ENCODE measurements at regions not wholly inside any gene's neighbourhood (a gene's known extent, or its start where the extent isn't known, plus 50 kb on each side); places are given as distances from the start of the nearest gene placed in this dataset.

DNA sequence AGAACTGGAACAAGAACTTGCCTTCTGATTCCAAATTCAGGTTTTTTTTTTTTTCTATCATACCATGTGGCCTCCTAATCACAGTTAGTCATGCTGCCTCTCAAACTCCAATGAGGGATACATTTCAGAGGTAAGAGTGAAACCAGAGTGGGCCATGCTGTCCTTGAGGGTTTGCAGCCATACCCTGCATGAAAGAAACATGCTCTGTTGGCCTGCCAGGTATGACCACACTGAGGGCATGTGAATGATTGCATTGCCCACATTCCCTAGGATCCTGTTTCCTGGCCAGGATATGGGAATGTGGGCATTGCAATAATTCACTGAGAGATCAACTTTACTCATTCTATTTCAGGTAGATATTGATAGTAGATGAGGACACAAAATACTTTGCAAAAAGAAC lies 56.4 kb upstream of the DDIT4L start:
- Histone ChIP-seq H3K9ac (ENCODE audit: extremely low read depth, insufficient read length, low read length) (no peak overlapping the region), H3K79me2 (ENCODE audit: insufficient read depth, low read length) (no peaks in the 10 kb centered on the region), H4K20me1 (ENCODE audit: control insufficient read depth, insufficient read depth, insufficient read length) (no peaks in the 10 kb centered on the region), H2BK20ac (ENCODE audit: low read depth, low read length, poor library complexity, severe bottlenecking) (no peak overlapping the region), H4K91ac (ENCODE audit: insufficient read length, low read depth, low read length) (no peak overlapping the region), H2BK120ac (ENCODE audit: low read depth, low read length, poor library complexity, severe bottlenecking) (no peak overlapping the region), H3T11ph (ENCODE audit: low read length) (no peak overlapping the region), H3K14ac (ENCODE audit: insufficient read depth, low read length) (no peak overlapping the region), H3K79me1 (ENCODE audit: insufficient read depth, low read depth, low read length, poor library complexity, severe bottlenecking) (no peaks in the 10 kb centered on the region), H3K23me2 (ENCODE audit: insufficient read length, low read depth, low read length, poor library complexity, severe bottlenecking) (no peaks in the 10 kb centered on the region), H3K18ac (ENCODE audit: insufficient read length, low read depth, low read length) (no peak overlapping the region), H3K56ac (ENCODE audit: insufficient read length, low read depth, low read length) (no peak overlapping the region), H3K9me3 (ENCODE audit: control insufficient read depth, low read depth, low read length) (no peaks in the 10 kb centered on the region), H2BK12ac (ENCODE audit: insufficient read length, low read depth, low read length) (no peak overlapping the region), H3K4me2 (ENCODE audit: insufficient read depth, insufficient read length, low read length) (no peak overlapping the region), H4K5ac (ENCODE audit: insufficient read length, low read depth, low read length) (no peak overlapping the region), H2AK5ac (ENCODE audit: insufficient read length, low read length) (no peak overlapping the region), H3K23ac (ENCODE audit: insufficient read length, low read depth, low read length) (no peak overlapping the region), H2AFZ (ENCODE audit: low read length) (no peak overlapping the region), H2BK5ac (ENCODE audit: insufficient read length, low read length) (no peak overlapping the region), H3K4me1 (ENCODE audit: insufficient read depth, low read length) (no peaks in the 10 kb centered on the region), H3K27me3 (ENCODE audit: insufficient read depth, low read length) (no peaks in the 10 kb centered on the region), H3K4ac (ENCODE audit: low read depth, low read length) (no peak overlapping the region), H3K27ac (ENCODE audit: insufficient read length, low read depth, low read length) (no peak overlapping the region), H2BK15ac (ENCODE audit: low read depth, low read length) (no peak overlapping the region), H4K8ac (replicated peaks; ENCODE audit: insufficient read length, low read depth, low read length) (no peak overlapping the region)
- no peaks in the 10 kb centered on the region; the same call in 1 of the 2 replicates for H3K27me3 Mint-ChIP-seq (ENCODE audit: low read depth)
- H3K27ac Mint-ChIP-seq: no peak overlapping the region
- H3K9me3 Mint-ChIP-seq: peaks cover 0 to 2% of the 10 kb centered on the region in 2 experiments; a peak in 3 of 5 replicates
- H3K36me3 Mint-ChIP-seq (ENCODE audit: insufficient read depth in 1 of 3, low read depth in 3 of 3): no peaks in the 10 kb centered on the region; a peak in 1 of 7 replicates
- no peak overlapping the region for H3K4me3 Mint-ChIP-seq
- TF ChIP-seq, protein P1, sequence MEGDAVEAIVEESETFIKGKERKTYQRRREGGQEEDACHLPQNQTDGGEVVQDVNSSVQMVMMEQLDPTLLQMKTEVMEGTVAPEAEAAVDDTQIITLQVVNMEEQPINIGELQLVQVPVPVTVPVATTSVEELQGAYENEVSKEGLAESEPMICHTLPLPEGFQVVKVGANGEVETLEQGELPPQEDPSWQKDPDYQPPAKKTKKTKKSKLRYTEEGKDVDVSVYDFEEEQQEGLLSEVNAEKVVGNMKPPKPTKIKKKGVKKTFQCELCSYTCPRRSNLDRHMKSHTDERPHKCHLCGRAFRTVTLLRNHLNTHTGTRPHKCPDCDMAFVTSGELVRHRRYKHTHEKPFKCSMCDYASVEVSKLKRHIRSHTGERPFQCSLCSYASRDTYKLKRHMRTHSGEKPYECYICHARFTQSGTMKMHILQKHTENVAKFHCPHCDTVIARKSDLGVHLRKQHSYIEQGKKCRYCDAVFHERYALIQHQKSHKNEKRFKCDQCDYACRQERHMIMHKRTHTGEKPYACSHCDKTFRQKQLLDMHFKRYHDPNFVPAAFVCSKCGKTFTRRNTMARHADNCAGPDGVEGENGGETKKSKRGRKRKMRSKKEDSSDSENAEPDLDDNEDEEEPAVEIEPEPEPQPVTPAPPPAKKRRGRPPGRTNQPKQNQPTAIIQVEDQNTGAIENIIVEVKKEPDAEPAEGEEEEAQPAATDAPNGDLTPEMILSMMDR (conservative IDR thresholded peaks at IDR 0.05): no peak
- DNase-seq: no peak
- H3K4me1 Mint-ChIP-seq: no peaks in the 10 kb centered on the region
